Right lobe of liver (tissue), 6 donors: ENCODE measurements at regions not wholly inside any gene's neighbourhood (a gene's known extent, or its start where the extent isn't known, plus 50 kb on each side); places are given as distances from the start of the nearest gene placed in this dataset.

Experiments used
- ATAC-seq, 4 donors: fragments of 200-7000 bp; cut with Tn5 transposase; one replicate each; pipeline ENCODE4 v1.9.1; 2020; ENCODE audit warnings: mild to moderate bottlenecking in 4 of 4, moderate library complexity in 4 of 4
- DNase-seq, 3 donors: peaks; one replicate each; pipeline ENCODE4 v3.0.0-alpha.2; 2020
- H3K27ac ChIP-seq, 3 donors: fragments of 200-600 bp; one replicate each; pipeline ENCODE4 v1.8.0; 2022
- H3K27me3 ChIP-seq, 2 donors: fragments of 200-600 bp; one replicate each; pipeline ENCODE4 v1.8.0; 2022
- H3K36me3 ChIP-seq, 4 donors: fragments of 200-600 bp; sonication (generic) in 1 of 4; one replicate each; pipeline versions ENCODE4 v1.5.1 to v1.8.0; 2017 to 2022; ENCODE audit warnings: control low read depth in 1 of 4
- H3K4me1 ChIP-seq, 4 donors: fragments of 200-600 bp; sonication (generic) in 1 of 4; one replicate each; pipeline versions ENCODE4 v1.5.1 to v1.8.0; 2017 to 2022; ENCODE audit warnings: control low read depth in 1 of 4
- H3K4me3 ChIP-seq, 3 donors: fragments of 200-600 bp; one replicate each; pipeline ENCODE4 v1.8.0; 2022
- H3K9me3 ChIP-seq, 4 donors: fragments of 200-600 bp; sonication (generic) in 1 of 4; one replicate each; pipeline versions ENCODE4 v1.5.1 to v1.8.0; 2017 to 2022; ENCODE audit warnings: control low read depth in 1 of 4
- POLR2A ChIP-seq: fragments of 450-650 bp; IDR thresholded peaks from one replicate; pipeline ENCODE4 v1.6.1; 2017; ENCODE audit warnings: antibody characterized with exemption, mild to moderate bottlenecking
- WGBS: methylation state at CpG from one replicate; pipeline ENCODE4 v1.1.6; 2018; ENCODE audit warnings: low coverage, low lambda C conversion rate; ENCODE audit not compliant: insufficient coverage; ENCODE audit errors: missing lambda C conversion rate; 5-methylcytosine and 5-hydroxymethylcytosine counted together
- intact Hi-C, 2 donors: fragments of 100-400 bp; cut with DNase I; formaldehyde crosslinking; loops; one replicate each; pipeline versions ENCODE4 v1.11.2 to v1.14.1; 2022
- TF ChIP-seq, protein P1 (sequence below), 4 donors: fragments of 200-600 bp in 3 of 4; fragments of 450-650 bp in 1 of 4; IDR thresholded peaks; one replicate each; pipeline versions ENCODE4 v1.5.1 to v1.8.0; 2016 to 2022; ENCODE audit warnings: antibody characterized with exemption in 4 of 4, mild to moderate bottlenecking in 2 of 4
- donor health status: DM: no; HTN: yes; CAD: no.
- donor health status: DM: no; HTN: no; CAD: no.
- donor health status: DM: no; HTN: no; CAD: no.
- donor health status: DM: no; HTN: yes; CAD: no.
- donor health status: DM: no; HTN: yes; CAD: no.

- DNase-seq: no peak
- intact Hi-C loops: no loop called here
- Histone ChIP-seq H3K9me3 (no peaks in the 10 kb centered on the region), H3K4me3 (no peak overlapping the region), H3K4me1 (no peaks in the 10 kb centered on the region), H3K36me3 (no peaks in the 10 kb centered on the region), H3K27ac (no peak overlapping the region), H3K27me3 (no peaks in the 10 kb centered on the region)
- ATAC-seq: no peak
- TF ChIP-seq, protein P1, sequence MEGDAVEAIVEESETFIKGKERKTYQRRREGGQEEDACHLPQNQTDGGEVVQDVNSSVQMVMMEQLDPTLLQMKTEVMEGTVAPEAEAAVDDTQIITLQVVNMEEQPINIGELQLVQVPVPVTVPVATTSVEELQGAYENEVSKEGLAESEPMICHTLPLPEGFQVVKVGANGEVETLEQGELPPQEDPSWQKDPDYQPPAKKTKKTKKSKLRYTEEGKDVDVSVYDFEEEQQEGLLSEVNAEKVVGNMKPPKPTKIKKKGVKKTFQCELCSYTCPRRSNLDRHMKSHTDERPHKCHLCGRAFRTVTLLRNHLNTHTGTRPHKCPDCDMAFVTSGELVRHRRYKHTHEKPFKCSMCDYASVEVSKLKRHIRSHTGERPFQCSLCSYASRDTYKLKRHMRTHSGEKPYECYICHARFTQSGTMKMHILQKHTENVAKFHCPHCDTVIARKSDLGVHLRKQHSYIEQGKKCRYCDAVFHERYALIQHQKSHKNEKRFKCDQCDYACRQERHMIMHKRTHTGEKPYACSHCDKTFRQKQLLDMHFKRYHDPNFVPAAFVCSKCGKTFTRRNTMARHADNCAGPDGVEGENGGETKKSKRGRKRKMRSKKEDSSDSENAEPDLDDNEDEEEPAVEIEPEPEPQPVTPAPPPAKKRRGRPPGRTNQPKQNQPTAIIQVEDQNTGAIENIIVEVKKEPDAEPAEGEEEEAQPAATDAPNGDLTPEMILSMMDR (IDR thresholded peaks at IDR 0.05): no peak
- no peak for TF ChIP-seq POLR2A
- 100% methylated on average over 3 of the region's 7 CpGs for WGBS
These were observed 104.5 kb downstream of the RMI2 start for GRCh38 chr16:11449716-11450115.

GRCh38 chr16:11450136-11450535 lies 104.9 kb downstream of the RMI2 start:
- Histone ChIP-seq H3K9me3 (no peaks in the 10 kb centered on the region), H3K27me3 (no peaks in the 10 kb centered on the region), H3K4me1 (no peaks in the 10 kb centered on the region), H3K27ac (no peak overlapping the region), H3K4me3 (no peak overlapping the region), H3K36me3 (no peaks in the 10 kb centered on the region)
- ATAC-seq (no peak), DNase-seq (no peak)
- 86% methylated on average over 9 of the region's 9 CpGs for WGBS
- intact Hi-C loops: no loop called here
- TF ChIP-seq, protein P1 (IDR thresholded peaks at IDR 0.05): no peak
- TF ChIP-seq POLR2A: no peak

DNA sequence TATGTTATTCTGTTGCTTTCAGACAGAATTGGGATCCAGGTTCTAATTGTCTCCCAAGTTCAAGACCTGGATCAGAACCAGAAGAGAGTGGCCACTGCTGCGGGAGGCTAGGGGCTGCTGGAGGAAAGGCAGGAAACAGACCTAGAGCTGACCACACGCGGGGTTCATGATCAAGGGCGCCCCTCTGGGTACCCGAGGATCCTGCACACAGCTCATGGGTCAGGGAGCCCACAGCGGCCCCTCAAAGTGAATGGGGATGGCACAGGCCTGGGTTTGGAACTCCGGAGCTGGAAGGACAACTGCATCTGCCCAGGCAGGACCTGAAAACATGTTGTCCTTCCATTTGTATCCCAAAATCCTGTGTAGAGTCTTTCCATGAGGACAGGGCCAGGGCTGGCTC lies 107.0 kb downstream of the RMI2 start:
- Histone ChIP-seq H3K4me1 (no peaks in the 10 kb centered on the region), H3K4me3 (no peak overlapping the region), H3K36me3 (no peaks in the 10 kb centered on the region), H3K9me3 (no peaks in the 10 kb centered on the region), H3K27ac (no peak overlapping the region), H3K27me3 (no peaks in the 10 kb centered on the region)
- no peak for ATAC-seq
- intact Hi-C loops: no loop called here
- DNase-seq: no peak
- TF ChIP-seq, protein P1 (IDR thresholded peaks at IDR 0.05): no peak
- TF ChIP-seq POLR2A: no peak
- WGBS: no CpG with 5 or more reads among the region's 7 CpGs

GRCh38 chr16:11452746-11453389 lies 107.6 kb downstream of the RMI2 start:
- no peak for TF ChIP-seq POLR2A
- TF ChIP-seq, protein P1 (IDR thresholded peaks at IDR 0.05): no peak
- no peak for DNase-seq
- intact Hi-C loops: no loop called here

DNA sequence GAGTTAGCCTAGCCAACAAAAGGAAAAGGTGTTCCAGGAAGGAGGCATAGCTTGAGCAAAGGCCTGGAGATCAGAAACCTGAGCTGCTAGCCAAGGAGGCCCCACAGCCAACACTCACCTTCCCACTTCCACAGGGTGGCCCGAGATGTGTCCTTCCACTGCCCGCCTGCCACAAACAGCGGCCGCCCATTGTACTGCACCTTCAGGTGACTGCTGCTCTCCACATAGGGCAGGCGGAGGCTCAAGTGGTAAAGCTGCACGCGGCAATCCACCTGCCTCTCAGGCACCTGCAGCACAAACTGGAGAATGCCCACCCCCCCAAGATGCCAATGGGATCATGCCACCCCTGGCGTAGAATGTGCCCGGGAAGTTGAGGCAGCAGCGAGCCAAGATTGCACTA lies 111.5 kb downstream of the RMI2 start:
- no peak overlapping the region for H3K27ac ChIP-seq
- no peak for DNase-seq
- 77% methylated on average over 7 of the region's 10 CpGs for WGBS
- H3K9me3 ChIP-seq: no peaks in the 10 kb centered on the region
- no peak overlapping the region for H3K4me3 ChIP-seq
- H3K27me3 ChIP-seq: no peaks in the 10 kb centered on the region
- no peak for TF ChIP-seq POLR2A
- TF ChIP-seq, protein P1 (IDR thresholded peaks at IDR 0.05): no peak
- intact Hi-C loops: no loop called here
- H3K36me3 ChIP-seq: no peaks in the 10 kb centered on the region
- H3K4me1 ChIP-seq: no peaks in the 10 kb centered on the region
- no peak for ATAC-seq

More at GRCh38 chr16:11452746-11453389, 107.6 kb downstream of the RMI2 start:
- ATAC-seq: no peak
- H3K9me3 ChIP-seq: no peaks in the 10 kb centered on the region
- H3K27me3 ChIP-seq: no peaks in the 10 kb centered on the region
- 76% methylated on average over 5 of the region's 5 CpGs for WGBS
- H3K27ac ChIP-seq: no peak overlapping the region
- no peak overlapping the region for H3K4me3 ChIP-seq
- no peaks in the 10 kb centered on the region for H3K36me3 ChIP-seq
- H3K4me1 ChIP-seq: no peaks in the 10 kb centered on the region
